ENCODE measurements at regions not wholly inside any gene's neighbourhood (a gene's known extent, or its start where the extent isn't known, plus 50 kb on each side); places are given as distances from the start of the nearest gene placed in this dataset.

GRCh38 chr10:91126471-91126870 is 94.0 kb upstream of the PCGF5 start:
- CTCF ChIA-PET = no interaction called here
- DNase-seq (ENCODE audit: extremely low spot score) = no peak
- no peak for TF ChIP-seq ZNF384 (IDR thresholded peaks at IDR 0.05)
- no peak for TF ChIP-seq TARDBP (IDR thresholded peaks at IDR 0.05)
- no peak for TF ChIP-seq HDGF (IDR thresholded peaks at IDR 0.05; ENCODE audit: borderline replicate concordance)
- TF ChIP-seq CTBP1 (IDR thresholded peaks at IDR 0.05; ENCODE audit: borderline replicate concordance) = no peak
- no peak for TF ChIP-seq L3MBTL2 (conservative IDR thresholded peaks at IDR 0.05)
- TF ChIP-seq SP1 (IDR thresholded peaks at IDR 0.05) = no peak
- no peak for TF ChIP-seq FOXA1 (IDR thresholded peaks at IDR 0.05)
- no peak for TF ChIP-seq SUZ12 (IDR thresholded peaks at IDR 0.05)
- no peak for TF ChIP-seq PKNOX1 (IDR thresholded peaks at IDR 0.05)
- TF ChIP-seq FOXK2 (IDR thresholded peaks at IDR 0.05) = no peak
- no peak for TF ChIP-seq LEF1 (IDR thresholded peaks at IDR 0.05; ENCODE audit: borderline replicate concordance)
- no peak for TF ChIP-seq FOXM1 (IDR thresholded peaks at IDR 0.05; ENCODE audit: borderline replicate concordance)
- POLR2A ChIA-PET = no interaction called here

GRCh38 chr10:91127341-91128082 is 93.0 kb upstream of the PCGF5 start:
- no peak for DNase-seq (ENCODE audit: extremely low spot score)
- TF ChIP-seq ZNF384 (IDR thresholded peaks at IDR 0.05) (no peak), L3MBTL2 (conservative IDR thresholded peaks at IDR 0.05) (no peak), FOXA1 (IDR thresholded peaks at IDR 0.05) (no peak), TARDBP (IDR thresholded peaks at IDR 0.05) (no peak), BHLHE40 (IDR thresholded peaks at IDR 0.05; ENCODE audit: borderline replicate concordance) (no peak), FOXK2 (IDR thresholded peaks at IDR 0.05) (no peak), SP1 (IDR thresholded peaks at IDR 0.05) (no peak), CTBP1 (IDR thresholded peaks at IDR 0.05; ENCODE audit: borderline replicate concordance) (no peak), LEF1 (IDR thresholded peaks at IDR 0.05; ENCODE audit: borderline replicate concordance) (no peak), ARNT (IDR thresholded peaks at IDR 0.05) (no peak), SUZ12 (IDR thresholded peaks at IDR 0.05) (no peak), HDGF (IDR thresholded peaks at IDR 0.05; ENCODE audit: borderline replicate concordance) (no peak), ELF4 (IDR thresholded peaks at IDR 0.05) (no peak), PKNOX1 (IDR thresholded peaks at IDR 0.05) (no peak), NFRKB (IDR thresholded peaks at IDR 0.05) (no peak), FOXM1 (IDR thresholded peaks at IDR 0.05; ENCODE audit: borderline replicate concordance) (no peak)
- CTCF ChIA-PET = interaction anchor here (0.6 kb wide), 1 partner anchor 93 kb away, joined by 3 read pairs; no protein-coding TSS in a partner anchor
- POLR2A ChIA-PET = interaction anchor here (0.6 kb wide), 1 partner anchor 14 kb away, joined by 3 read pairs; no protein-coding TSS in a partner anchor

GRCh38 chr10:91135113-91135512 is 85.3 kb upstream of the PCGF5 start:
- no peak for TF ChIP-seq TARDBP (IDR thresholded peaks at IDR 0.05)
- no peak for TF ChIP-seq ZNF384 (IDR thresholded peaks at IDR 0.05)
- TF ChIP-seq CTBP1 (IDR thresholded peaks at IDR 0.05; ENCODE audit: borderline replicate concordance) = no peak
- no peak for TF ChIP-seq PKNOX1 (IDR thresholded peaks at IDR 0.05)
- no peak for TF ChIP-seq HDGF (IDR thresholded peaks at IDR 0.05; ENCODE audit: borderline replicate concordance)
- no peak for TF ChIP-seq LEF1 (IDR thresholded peaks at IDR 0.05; ENCODE audit: borderline replicate concordance)
- no peak for TF ChIP-seq FOXA1 (IDR thresholded peaks at IDR 0.05)
- TF ChIP-seq L3MBTL2 (conservative IDR thresholded peaks at IDR 0.05) = no peak
- TF ChIP-seq FOXM1 (IDR thresholded peaks at IDR 0.05; ENCODE audit: borderline replicate concordance) = no peak
- no peak for TF ChIP-seq FOXK2 (IDR thresholded peaks at IDR 0.05)
- no peak for TF ChIP-seq BHLHE40 (IDR thresholded peaks at IDR 0.05; ENCODE audit: borderline replicate concordance)
- TF ChIP-seq SUZ12 (IDR thresholded peaks at IDR 0.05) = no peak
- TF ChIP-seq SP1 (IDR thresholded peaks at IDR 0.05) = no peak
- TF ChIP-seq ARNT (IDR thresholded peaks at IDR 0.05) = no peak
- TF ChIP-seq ELF4 (IDR thresholded peaks at IDR 0.05) = no peak
- CTCF ChIA-PET = no interaction called here
- DNase-seq (ENCODE audit: extremely low spot score) = no peak
- POLR2A ChIA-PET = no interaction called here

- ChIA-PET POLR2A (no interaction called here), CTCF (interaction anchor here (0.6 kb wide), 1 partner anchor 18 kb away, joined by 3 read pairs; no protein-coding TSS in a partner anchor)
- DNase-seq (ENCODE audit: extremely low spot score) = no peak
- TF ChIP-seq FOXK2 (IDR thresholded peaks at IDR 0.05) = no peak
- no peak for TF ChIP-seq FOXA1 (IDR thresholded peaks at IDR 0.05)
- TF ChIP-seq ELF4 (IDR thresholded peaks at IDR 0.05) = no peak
- TF ChIP-seq PKNOX1 (IDR thresholded peaks at IDR 0.05) = no peak
- no peak for TF ChIP-seq FOXM1 (IDR thresholded peaks at IDR 0.05; ENCODE audit: borderline replicate concordance)
- no peak for TF ChIP-seq ZNF384 (IDR thresholded peaks at IDR 0.05)
- TF ChIP-seq HDGF (IDR thresholded peaks at IDR 0.05; ENCODE audit: borderline replicate concordance) = no peak
- no peak for TF ChIP-seq L3MBTL2 (conservative IDR thresholded peaks at IDR 0.05)
- no peak for TF ChIP-seq LEF1 (IDR thresholded peaks at IDR 0.05; ENCODE audit: borderline replicate concordance)
- no peak for TF ChIP-seq ARNT (IDR thresholded peaks at IDR 0.05)
- TF ChIP-seq TARDBP (IDR thresholded peaks at IDR 0.05) = no peak
- TF ChIP-seq SP1 (IDR thresholded peaks at IDR 0.05) = no peak
- TF ChIP-seq BHLHE40 (IDR thresholded peaks at IDR 0.05; ENCODE audit: borderline replicate concordance) = no peak
- TF ChIP-seq NFRKB (IDR thresholded peaks at IDR 0.05) = no peak
- no peak for TF ChIP-seq SUZ12 (IDR thresholded peaks at IDR 0.05)
- no peak for TF ChIP-seq CTBP1 (IDR thresholded peaks at IDR 0.05; ENCODE audit: borderline replicate concordance)
These were observed 83.3 kb upstream of the PCGF5 start for GRCh38 chr10:91137011-91137643.
